RWPE2 (cell line): ENCODE measurements at regions not wholly inside any gene's neighbourhood (a gene's known extent, or its start where the extent isn't known, plus 50 kb on each side); places are given as distances from the start of the nearest gene placed in this dataset.

Experiments
- ATAC-seq: fragments of 200-7000 bp; cut with Tn5 transposase; 3 replicates; pipeline ENCODE4 v1.9.1; 2021; ENCODE audit warnings: low read depth
- DNase-seq: peaks from one replicate; pipeline ENCODE4 v3.0.0-alpha.2; 2020; ENCODE audit warnings: low spot score
- H3K27ac ChIP-seq: fragments of 450-650 bp; 2 replicates; pipeline ENCODE4 v1.5.1; 2017; ENCODE audit warnings: mild to moderate bottlenecking; ENCODE audit not compliant: poor library complexity, severe bottlenecking
- H3K27me3 ChIP-seq: fragments of 250-450 bp; sonication (Bioruptor Pico); 2 replicates; pipeline ENCODE4 v1.5.1; 2021; ENCODE audit warnings: mild to moderate bottlenecking, moderate library complexity; ENCODE audit not compliant: insufficient read depth, poor library complexity, severe bottlenecking
- H3K36me3 ChIP-seq: fragments of 250-450 bp; sonication (Bioruptor Pico); 2 replicates; pipeline ENCODE4 v1.5.1; 2020; ENCODE audit warnings: low read depth, mild to moderate bottlenecking, moderate library complexity
- H3K4me1 ChIP-seq: fragments of 250-450 bp; sonication (Bioruptor Pico); 2 replicates; pipeline ENCODE4 v1.5.1; 2021; ENCODE audit warnings: mild to moderate bottlenecking, moderate library complexity; ENCODE audit not compliant: insufficient read depth, poor library complexity, severe bottlenecking
- H3K4me3 ChIP-seq: fragments of 250-450 bp; sonication (Bioruptor Pico); 2 replicates; pipeline ENCODE4 v1.5.1; 2021; ENCODE audit warnings: mild to moderate bottlenecking, moderate library complexity; ENCODE audit not compliant: severe bottlenecking
- H3K9me3 ChIP-seq: fragments of 250-450 bp; sonication (Bioruptor Pico); 2 replicates; pipeline ENCODE4 v1.5.1; 2021; ENCODE audit warnings: mild to moderate bottlenecking, moderate library complexity; ENCODE audit not compliant: severe bottlenecking
- TF ChIP-seq, protein P1 (sequence below): fragments of 450-650 bp; IDR thresholded peaks from one replicate; pipeline ENCODE4 v1.5.1; 2017; ENCODE audit warnings: mild to moderate bottlenecking, moderate library complexity; ENCODE audit not compliant: poor library complexity, severe bottlenecking

DNA sequence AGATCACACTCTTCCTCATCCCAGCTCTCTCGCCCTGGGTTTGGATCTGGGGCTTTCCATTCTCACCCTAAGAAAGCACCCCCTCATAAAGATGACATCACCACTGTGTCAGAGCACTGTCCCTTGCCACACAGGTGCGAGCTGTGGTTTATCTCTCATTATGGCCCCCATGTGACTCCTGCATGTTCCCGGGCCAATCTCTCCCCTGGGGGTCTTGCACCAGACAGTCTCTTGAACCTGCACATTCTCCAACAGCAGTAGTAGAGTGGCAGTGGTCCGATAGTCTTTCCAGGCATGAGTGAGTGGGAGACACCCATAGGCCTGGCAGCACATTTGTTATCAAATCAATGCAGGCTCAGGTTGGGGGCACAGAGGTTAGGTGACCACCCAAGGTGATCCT is 130.5 kb downstream of the HRH4 start:
- TF ChIP-seq, protein P1, sequence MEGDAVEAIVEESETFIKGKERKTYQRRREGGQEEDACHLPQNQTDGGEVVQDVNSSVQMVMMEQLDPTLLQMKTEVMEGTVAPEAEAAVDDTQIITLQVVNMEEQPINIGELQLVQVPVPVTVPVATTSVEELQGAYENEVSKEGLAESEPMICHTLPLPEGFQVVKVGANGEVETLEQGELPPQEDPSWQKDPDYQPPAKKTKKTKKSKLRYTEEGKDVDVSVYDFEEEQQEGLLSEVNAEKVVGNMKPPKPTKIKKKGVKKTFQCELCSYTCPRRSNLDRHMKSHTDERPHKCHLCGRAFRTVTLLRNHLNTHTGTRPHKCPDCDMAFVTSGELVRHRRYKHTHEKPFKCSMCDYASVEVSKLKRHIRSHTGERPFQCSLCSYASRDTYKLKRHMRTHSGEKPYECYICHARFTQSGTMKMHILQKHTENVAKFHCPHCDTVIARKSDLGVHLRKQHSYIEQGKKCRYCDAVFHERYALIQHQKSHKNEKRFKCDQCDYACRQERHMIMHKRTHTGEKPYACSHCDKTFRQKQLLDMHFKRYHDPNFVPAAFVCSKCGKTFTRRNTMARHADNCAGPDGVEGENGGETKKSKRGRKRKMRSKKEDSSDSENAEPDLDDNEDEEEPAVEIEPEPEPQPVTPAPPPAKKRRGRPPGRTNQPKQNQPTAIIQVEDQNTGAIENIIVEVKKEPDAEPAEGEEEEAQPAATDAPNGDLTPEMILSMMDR: no peak
- H3K36me3 ChIP-seq: no peaks in the 10 kb centered on the region
- H3K4me1 ChIP-seq: no peaks in the 10 kb centered on the region
- H3K4me3 ChIP-seq: no peak overlapping the region
- no peak overlapping the region for H3K27ac ChIP-seq
- no peaks in the 10 kb centered on the region for H3K27me3 ChIP-seq
- ATAC-seq (no peak), DNase-seq (no peak)
- no peaks in the 10 kb centered on the region for H3K9me3 ChIP-seq

DNA sequence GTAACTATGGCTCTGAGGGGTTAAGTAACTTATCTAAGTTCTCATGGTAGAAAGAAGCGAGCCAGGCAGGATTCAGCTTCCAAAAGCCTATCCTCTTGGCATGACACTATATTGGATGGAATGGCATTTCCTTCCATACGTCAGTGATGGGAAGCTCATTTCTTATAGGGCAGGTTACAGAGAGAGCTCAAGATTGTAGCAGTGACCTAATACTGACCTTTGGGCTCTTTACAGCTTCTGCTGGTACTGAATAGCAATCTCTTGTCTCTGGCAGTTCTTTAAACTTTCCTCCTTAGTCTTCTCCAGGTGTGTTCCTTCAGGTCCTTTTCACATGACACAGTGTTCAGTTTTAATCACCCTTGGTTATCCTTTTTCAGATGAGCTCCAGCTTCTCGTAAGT is 133.0 kb downstream of the HRH4 start:
- TF ChIP-seq, protein P1: no peak
- no peak overlapping the region for H3K27ac ChIP-seq
- ATAC-seq: no peak
- H3K4me3 ChIP-seq: no peak overlapping the region
- H3K4me1 ChIP-seq: no peaks in the 10 kb centered on the region
- no peaks in the 10 kb centered on the region for H3K9me3 ChIP-seq
- DNase-seq: no peak
- no peaks in the 10 kb centered on the region for H3K36me3 ChIP-seq
- H3K27me3 ChIP-seq: no peaks in the 10 kb centered on the region

DNA sequence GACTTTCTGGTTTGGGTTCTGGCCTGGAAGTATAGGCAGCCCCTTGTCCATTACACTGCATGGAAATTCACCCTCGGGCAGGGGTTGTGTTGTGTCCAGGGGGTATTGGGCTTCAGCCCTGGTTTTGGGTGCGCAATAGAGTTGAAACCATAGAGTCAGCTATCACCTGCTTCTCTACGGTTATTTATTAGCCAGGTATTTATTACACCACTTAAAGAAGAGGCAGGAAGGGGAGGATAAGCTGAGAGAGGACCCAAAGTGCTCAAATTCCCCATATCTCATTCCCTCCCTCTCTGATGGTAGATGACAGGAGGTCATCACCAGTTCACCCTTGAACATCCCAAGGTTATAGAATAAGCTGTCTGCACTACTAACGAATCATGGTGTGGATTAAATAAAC is 133.4 kb downstream of the HRH4 start:
- ATAC-seq (no peak), DNase-seq (no peak)
- no peaks in the 10 kb centered on the region for H3K36me3 ChIP-seq
- H3K4me3 ChIP-seq: no peak overlapping the region
- no peaks in the 10 kb centered on the region for H3K9me3 ChIP-seq
- no peaks in the 10 kb centered on the region for H3K27me3 ChIP-seq
- H3K27ac ChIP-seq: no peak overlapping the region
- H3K4me1 ChIP-seq: no peaks in the 10 kb centered on the region
- TF ChIP-seq, protein P1: no peak

DNA sequence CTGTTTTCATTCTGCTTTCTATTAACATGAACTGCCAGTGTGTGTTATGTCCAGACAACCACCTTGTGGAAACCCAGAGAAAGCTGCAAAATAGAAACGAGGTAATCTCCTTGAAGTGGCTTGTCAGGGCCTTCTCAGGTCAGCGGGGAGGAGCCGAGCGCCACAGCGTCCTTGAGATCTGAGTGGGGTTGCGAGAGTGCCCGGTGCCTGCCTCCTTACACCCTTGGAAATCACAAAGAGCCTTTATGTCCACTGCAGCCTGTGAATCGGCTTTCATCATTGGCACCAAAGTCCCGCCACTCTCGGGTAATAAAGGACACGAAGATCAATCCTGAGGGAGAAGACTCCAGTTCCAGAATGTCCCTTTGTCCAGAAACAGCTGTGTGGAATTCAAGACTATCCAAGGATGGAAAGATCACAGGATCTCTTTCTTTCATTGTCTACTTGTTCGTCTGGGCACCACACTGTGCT is 135.2 kb downstream of the HRH4 start:
- H3K27ac ChIP-seq: no peak overlapping the region
- peaks cover 9% of the 10 kb centered on the region for H3K27me3 ChIP-seq
- no peak overlapping the region for H3K4me3 ChIP-seq
- ATAC-seq (no peak), DNase-seq (no peak)
- H3K9me3 ChIP-seq: peaks cover 1% of the 10 kb centered on the region
- no peaks in the 10 kb centered on the region for H3K36me3 ChIP-seq
- TF ChIP-seq, protein P1: no peak
- no peaks in the 10 kb centered on the region for H3K4me1 ChIP-seq

DNA sequence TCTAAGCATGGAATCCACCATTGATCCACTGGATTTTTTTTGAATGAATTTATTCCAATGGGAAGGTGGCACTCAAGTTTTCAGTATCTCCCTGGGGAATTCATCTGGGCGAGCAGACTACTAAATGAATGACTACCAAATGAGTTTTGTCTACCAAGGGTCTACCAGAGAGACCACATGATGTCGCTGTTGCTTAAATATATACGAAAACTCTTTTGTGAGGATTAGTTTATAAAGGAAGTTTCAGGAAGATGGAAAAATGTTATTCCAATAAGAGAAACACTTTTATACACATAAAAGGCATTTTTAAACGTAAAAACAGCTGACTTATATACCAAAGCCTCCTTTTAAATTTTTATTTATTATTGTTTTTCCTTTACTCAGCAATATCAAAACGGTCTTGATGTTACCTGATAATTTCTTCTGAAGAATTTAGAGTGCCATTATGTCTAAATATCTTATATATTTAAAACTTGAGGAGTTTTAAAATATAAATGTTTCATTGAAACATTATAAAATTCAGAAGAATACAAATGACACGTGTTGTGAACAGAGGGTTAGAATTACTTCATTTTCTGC is 139.7 kb downstream of the HRH4 start:
- Histone ChIP-seq H3K27me3 (peaks cover 11% of the 10 kb centered on the region), H3K27ac (no peak overlapping the region), H3K4me1 (no peaks in the 10 kb centered on the region), H3K9me3 (peaks cover 1% of the 10 kb centered on the region), H3K4me3 (no peak overlapping the region), H3K36me3 (no peaks in the 10 kb centered on the region)
- DNase-seq: no peak
- TF ChIP-seq, protein P1: peak; percentile 73
- peak; percentile 42; the same call in 1 of the 3 replicates for ATAC-seq
